Epithelial cell of esophagus (primary cell): ENCODE measurements at regions not wholly inside any gene's neighbourhood (a gene's known extent, or its start where the extent isn't known, plus 50 kb on each side); places are given as distances from the start of the nearest gene placed in this dataset.
"Not testable (repeated sequence)": the region's sequence is repeated elsewhere in the genome, so short reads cannot be mapped to it uniquely, and the experiment has no call there.

Source experiments
- DNase-seq: peaks from one replicate; pipeline ENCODE4 v3.0.0; 2010; ENCODE audit warnings: low read depth
- H3K4me3 ChIP-seq: 2 replicates; pipeline ENCODE4 v1.5.1; 2011; ENCODE audit warnings: mild to moderate bottlenecking, low read length, control low read depth
- CTCF ChIP-seq: IDR thresholded peaks from 2 replicates; pipeline ENCODE4 v1.5.1; 2011; ENCODE audit warnings: low read depth, mild to moderate bottlenecking, low read length, control low read depth, inconsistent platforms; ENCODE audit not compliant: insufficient read depth; ENCODE audit errors: missing control alignments

DNA sequence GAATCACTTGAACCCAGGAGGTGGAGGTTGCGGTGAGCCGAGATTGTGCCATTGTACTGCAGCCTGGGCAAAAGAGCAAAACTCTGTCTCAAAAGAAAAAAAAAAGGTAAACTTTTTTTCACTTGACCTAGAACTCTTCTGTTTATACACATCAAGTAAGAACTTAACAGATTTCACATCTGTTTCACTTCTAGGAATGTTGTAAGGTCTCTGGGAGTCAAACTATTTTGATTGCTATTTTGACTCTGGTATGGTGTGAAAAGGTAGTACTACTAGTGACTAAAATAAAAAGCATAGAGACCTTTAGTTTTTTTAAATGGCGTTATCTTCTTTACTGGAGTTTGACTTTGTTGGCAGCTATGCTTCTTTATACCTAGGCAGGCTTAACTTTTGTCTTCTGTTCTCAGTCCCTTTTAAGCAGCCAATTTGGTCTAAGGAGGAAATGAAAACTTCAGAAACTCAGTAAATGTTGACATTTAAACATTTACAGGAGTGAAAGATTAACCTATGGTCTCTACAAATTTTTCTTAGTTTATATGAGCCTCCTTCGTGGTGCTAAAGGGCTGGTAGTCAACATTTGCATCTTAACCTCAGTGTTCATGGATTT, 84.7 kb downstream of the METTL2B start:
- not testable (repeated sequence) for H3K4me3 ChIP-seq, DNase-seq

- not testable (repeated sequence) for DNase-seq, H3K4me3 ChIP-seq
These were observed 86.2 kb downstream of the METTL2B start for GRCh38 chr7:128562795-128563194.

DNA sequence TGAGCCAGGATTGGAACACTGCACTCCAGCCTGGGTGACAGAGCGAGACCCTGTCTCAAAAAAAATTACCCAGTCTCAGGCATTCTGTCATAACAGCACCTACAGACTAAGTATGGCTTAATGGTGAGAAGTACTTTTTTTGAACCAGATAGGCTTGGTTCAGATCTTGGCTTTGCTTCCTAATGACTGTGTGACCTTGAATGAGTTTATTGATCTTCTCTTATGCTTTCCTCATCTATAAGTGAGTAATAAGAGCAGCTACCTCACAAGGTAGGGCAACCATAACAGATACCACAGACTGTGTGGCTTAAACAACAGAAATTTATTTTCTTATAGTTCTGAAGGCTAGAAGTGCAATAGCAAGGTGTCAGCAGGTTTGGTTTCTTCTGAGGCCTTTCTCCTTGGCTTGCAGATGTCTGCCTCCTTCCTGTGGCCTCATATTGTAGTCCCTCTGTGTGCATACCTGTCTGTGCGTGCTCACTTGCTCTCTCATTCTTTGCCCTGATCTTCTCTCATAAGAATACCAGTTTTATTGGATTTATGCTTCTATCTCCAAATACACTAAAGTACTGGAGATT, 87.7 kb downstream of the METTL2B start:
- not testable (repeated sequence) for H3K4me3 ChIP-seq, DNase-seq

DNA sequence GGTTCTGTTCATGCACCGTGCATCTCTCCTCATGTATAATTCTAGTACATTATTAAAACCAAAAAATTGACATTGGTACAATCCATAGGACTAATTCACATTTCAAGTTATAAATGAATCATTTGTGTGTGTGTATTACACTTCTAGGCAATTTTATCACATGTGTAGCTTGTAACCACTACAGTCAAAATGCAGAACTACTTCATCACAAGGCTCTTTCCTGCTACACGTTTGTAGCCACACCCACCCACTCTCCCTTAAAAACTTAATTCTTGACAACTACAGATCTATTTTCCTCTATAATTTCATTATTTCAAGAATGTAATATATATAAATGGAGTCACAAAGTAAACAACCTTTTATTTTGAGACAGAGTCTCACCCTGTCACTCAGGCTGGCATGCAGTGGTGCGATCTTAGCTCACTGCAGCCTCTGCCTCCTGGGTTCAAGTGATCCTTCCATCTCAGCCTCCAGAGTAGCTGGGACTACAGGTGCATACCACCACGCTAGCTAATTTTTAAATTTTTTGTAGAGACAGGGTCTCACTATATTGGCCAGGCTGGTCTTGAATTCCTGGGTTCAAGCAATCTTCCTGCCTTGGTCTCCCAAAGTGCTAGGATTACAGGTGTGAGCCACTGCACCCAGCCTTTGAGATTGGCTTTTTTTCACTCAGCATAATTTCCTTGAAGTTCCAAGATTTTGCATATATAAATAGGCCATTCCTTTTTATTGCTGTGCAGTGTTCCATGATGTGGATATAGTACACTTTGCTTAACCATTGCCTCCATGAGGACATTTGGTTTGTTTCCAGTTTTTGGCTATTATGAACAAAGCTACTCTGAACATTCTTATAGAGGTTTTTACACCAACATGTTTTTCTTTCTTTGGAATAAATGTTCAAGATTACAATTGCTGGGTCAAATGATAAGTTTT, 88.7 kb downstream of the METTL2B start:
- not testable (repeated sequence) for DNase-seq, H3K4me3 ChIP-seq

GRCh38 chr7:128575277-128575676, 96.8 kb upstream of the GARIN1A start:
- H3K4me3 ChIP-seq, DNase-seq: not testable (repeated sequence)

DNA sequence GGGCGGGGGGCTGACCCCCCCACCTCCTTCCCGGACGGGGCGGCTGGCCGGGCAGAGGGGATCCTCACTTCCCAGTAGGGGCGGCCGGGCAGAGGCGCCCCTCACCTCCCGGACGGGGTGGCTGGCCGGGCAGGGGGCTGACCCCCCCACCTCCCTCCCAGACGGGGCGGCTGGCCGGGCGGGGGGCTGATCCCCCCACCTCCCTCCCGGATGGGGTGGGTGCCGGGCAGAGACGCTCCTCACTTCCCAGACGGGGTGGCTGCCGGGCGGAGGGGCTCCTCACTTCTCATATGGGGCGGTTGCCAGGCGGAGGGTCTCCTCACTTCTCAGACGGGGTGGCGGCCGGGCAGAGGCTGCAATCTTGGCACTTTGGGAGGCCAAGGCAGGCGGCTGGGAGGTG, 95.1 kb upstream of the GARIN1A start:
- H3K4me3 ChIP-seq: not testable (repeated sequence)

DNA sequence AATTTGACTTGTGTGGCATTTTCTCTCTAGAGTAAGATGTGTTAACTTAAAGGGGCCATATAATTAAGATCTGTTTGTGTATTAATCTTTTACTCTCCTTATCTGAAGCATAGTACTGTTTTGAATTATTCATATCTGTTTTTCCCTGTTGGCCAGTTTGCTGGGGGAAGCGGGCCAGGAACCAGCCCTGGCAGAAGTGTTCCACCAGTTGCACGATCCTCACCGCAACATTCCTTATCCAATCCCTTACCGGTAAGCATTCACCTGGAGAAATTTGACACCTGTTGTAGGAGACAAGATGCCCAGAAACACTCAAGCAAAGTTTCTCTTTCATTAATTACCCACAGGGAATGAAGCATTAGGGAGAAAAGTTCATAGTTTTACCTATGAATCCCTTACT, 92.2 kb upstream of the GARIN1A start:
- DNase-seq, H3K4me3 ChIP-seq: not testable (repeated sequence)

More for the DNA sequence above, 95.1 kb upstream of the GARIN1A start:
- DNase-seq: not testable (repeated sequence)

GRCh38 chr7:128581100-128581499, 91.0 kb upstream of the GARIN1A start:
- not testable (repeated sequence) for H3K4me3 ChIP-seq
- DNase-seq: peak; percentile 79

GRCh38 chr7:128581825-128582561, 90.1 kb upstream of the GARIN1A start:
- not testable (repeated sequence) for DNase-seq, H3K4me3 ChIP-seq

DNA sequence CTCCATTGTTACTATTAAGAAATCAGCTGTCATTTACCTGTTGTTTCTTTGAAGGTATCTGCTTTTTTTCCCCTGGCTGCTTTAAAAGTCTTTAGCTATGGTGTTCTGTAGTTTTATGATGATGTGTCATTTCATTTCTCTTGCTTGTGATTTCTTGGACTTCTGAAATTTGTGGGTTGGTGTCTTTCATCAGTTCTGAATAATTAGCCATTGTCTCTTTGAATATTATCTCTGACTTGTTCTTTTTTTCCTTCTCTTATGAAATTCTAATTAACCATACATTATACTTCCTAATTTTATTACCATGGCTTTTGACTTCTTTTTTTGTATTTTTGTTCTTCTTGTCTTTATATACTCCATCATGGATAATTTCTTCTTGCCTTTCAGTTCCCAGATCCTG, 85.4 kb upstream of the GARIN1A start:
- H3K4me3 ChIP-seq, DNase-seq: not testable (repeated sequence)

- no peak overlapping the region for H3K4me3 ChIP-seq
- TF ChIP-seq CTCF: no peak
- DNase-seq: no peak
These were observed 80.4 kb upstream of the GARIN1A start for GRCh38 chr7:128591705-128592104.

- DNase-seq, H3K4me3 ChIP-seq: not testable (repeated sequence)
These were observed 79.9 kb upstream of the GARIN1A start for GRCh38 chr7:128592209-128592608.

DNA sequence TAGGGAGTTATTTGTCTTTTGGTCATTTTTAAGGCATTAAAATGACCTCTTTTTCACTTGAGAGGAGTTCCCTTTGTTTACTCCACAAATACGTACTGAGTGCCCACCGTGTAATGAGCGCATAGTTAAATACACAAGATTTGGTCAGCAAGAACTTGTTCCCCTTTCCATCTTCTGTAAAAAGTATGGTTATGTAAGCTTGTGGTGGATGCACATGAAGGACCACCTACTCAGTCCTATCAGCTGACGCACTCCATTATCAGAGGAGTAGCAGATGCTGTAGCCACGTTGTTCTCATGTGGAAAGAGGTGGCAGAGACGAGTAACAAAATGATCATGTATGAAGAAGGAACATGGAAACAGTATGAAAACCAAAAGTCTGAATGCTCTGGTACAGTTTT, 78.0 kb upstream of the GARIN1A start:
- not testable (repeated sequence) for DNase-seq, H3K4me3 ChIP-seq

- DNase-seq: not testable (repeated sequence)
These were observed 75.6 kb upstream of the GARIN1A start for GRCh38 chr7:128596336-128597128.

DNA sequence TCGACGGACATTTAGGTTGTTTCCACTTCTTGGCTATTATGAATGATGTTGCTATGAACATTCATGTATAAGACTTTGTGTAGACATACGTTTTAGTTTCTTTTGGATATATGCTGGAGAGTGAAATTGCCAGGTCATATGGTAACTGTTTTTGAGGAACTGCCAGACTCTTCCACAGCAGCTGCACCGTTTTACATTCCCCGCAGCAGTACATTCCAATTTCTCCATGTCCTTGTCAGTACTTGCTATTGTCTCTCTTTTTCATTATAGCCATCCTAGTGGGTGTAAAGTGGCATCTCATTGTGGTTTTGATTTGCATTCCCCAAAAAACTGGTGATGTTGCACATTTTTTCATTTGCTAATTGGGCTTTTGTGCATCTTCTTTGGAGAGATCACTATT, 73.1 kb upstream of the GARIN1A start:
- not testable (repeated sequence) for DNase-seq, H3K4me3 ChIP-seq

More at GRCh38 chr7:128596336-128597128, 75.6 kb upstream of the GARIN1A start:
- H3K4me3 ChIP-seq: not testable (repeated sequence)
